Prostate gland (tissue), 2 donors: ENCODE measurements at regions not wholly inside any gene's neighbourhood (a gene's known extent, or its start where the extent isn't known, plus 50 kb on each side); places are given as distances from the start of the nearest gene placed in this dataset.

Experiments used
- DNase-seq: peaks from one replicate; pipeline ENCODE4 v3.0.0-alpha.2; 2019; ENCODE audit warnings: low spot score
- H3K27ac ChIP-seq, 2 donors: fragments of 200-600 bp; sonication (generic); 2 replicates each; pipeline ENCODE4 v1.5.1; 2017 to 2019
- H3K27me3 ChIP-seq: fragments of 200-600 bp; sonication (generic); replicated peaks from 2 replicates; pipeline ENCODE4 v1.5.1; 2019; ENCODE audit not compliant: insufficient read depth
- H3K36me3 ChIP-seq, 2 donors: fragments of 200-600 bp; sonication (generic); 1 replicate in 1 of 2; 2 replicates in 1 of 2; pipeline versions ENCODE4 v1.5.1 to v1.8.1; 2017 to 2019
- H3K4me1 ChIP-seq: fragments of 200-600 bp; sonication (generic); replicated peaks from 2 replicates; pipeline ENCODE4 v1.5.1; 2019
- H3K4me3 ChIP-seq, 2 donors: fragments of 200-600 bp; sonication (generic); 2 replicates each; pipeline ENCODE4 v1.5.1; 2017 to 2019
- H3K9me3 ChIP-seq: fragments of 200-600 bp; sonication (generic); 2 replicates; pipeline ENCODE4 v1.5.1; 2017
- POLR2A ChIP-seq: fragments of 450-650 bp; IDR thresholded peaks from one replicate; pipeline ENCODE4 v1.6.1; 2016; ENCODE audit warnings: antibody characterized with exemption, mild to moderate bottlenecking
- POLR2AphosphoS5 ChIP-seq: sonication (generic); formaldehyde crosslinking; IDR thresholded peaks from one replicate; pipeline ENCODE4 v1.6.1; 2017; ENCODE audit warnings: antibody characterized with exemption
- WGBS: methylation state at CpG from one replicate; pipeline ENCODE4 v1.1.5; 2018; 5-methylcytosine and 5-hydroxymethylcytosine counted together
- intact Hi-C: fragments of 100-400 bp; cut with DNase I; formaldehyde crosslinking; loops from one replicate; pipeline ENCODE4 v1.14.2; 2022
- TF ChIP-seq, protein P1 (sequence below), 4 experiments: fragments of 200-600 bp in 2 of 4; fragments of 450-650 bp in 2 of 4; sonication (generic) in 2 of 4; IDR thresholded peaks; 1 replicate in 3 of 4; 2 replicates in 1 of 4; pipeline ENCODE4 v1.5.1; 2016 to 2019; ENCODE audit warnings: antibody characterized with exemption in 4 of 4, mild to moderate bottlenecking in 2 of 4, moderate library complexity in 2 of 4

DNA sequence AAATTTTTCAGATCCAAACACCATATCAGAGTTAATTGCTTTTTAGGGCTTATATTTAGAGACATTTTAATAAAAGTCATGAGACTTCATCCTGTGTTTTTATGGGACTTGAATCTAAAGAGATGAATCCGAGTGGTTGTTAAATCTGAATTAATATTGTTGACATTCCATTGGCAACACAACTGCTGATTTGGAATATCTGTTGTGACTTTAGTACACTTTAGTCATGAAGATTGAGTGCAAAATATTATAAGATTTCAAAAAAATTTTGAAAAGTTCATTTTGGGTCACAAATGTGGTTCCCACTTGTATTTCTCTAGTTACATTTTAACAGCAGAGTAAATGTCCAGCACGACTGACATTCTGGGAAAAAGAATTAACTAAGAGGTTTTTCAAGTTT, 442.7 kb upstream of the HSF2 start:
- 22% methylated on average over 2 of the region's 2 CpGs for WGBS
- intact Hi-C loops: no loop called here
- H3K27ac ChIP-seq: no peak overlapping the region
- H3K36me3 ChIP-seq: no peaks in the 10 kb centered on the region
- H3K4me3 ChIP-seq: no peak overlapping the region
- TF ChIP-seq POLR2A: no peak
- TF ChIP-seq POLR2AphosphoS5: no peak
- TF ChIP-seq, protein P1, sequence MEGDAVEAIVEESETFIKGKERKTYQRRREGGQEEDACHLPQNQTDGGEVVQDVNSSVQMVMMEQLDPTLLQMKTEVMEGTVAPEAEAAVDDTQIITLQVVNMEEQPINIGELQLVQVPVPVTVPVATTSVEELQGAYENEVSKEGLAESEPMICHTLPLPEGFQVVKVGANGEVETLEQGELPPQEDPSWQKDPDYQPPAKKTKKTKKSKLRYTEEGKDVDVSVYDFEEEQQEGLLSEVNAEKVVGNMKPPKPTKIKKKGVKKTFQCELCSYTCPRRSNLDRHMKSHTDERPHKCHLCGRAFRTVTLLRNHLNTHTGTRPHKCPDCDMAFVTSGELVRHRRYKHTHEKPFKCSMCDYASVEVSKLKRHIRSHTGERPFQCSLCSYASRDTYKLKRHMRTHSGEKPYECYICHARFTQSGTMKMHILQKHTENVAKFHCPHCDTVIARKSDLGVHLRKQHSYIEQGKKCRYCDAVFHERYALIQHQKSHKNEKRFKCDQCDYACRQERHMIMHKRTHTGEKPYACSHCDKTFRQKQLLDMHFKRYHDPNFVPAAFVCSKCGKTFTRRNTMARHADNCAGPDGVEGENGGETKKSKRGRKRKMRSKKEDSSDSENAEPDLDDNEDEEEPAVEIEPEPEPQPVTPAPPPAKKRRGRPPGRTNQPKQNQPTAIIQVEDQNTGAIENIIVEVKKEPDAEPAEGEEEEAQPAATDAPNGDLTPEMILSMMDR (IDR thresholded peaks at IDR 0.05): no peak
- no peak for DNase-seq
- no peaks in the 10 kb centered on the region for H3K4me1 ChIP-seq
- no peaks in the 10 kb centered on the region for H3K27me3 ChIP-seq
- no peaks in the 10 kb centered on the region for H3K9me3 ChIP-seq

DNA sequence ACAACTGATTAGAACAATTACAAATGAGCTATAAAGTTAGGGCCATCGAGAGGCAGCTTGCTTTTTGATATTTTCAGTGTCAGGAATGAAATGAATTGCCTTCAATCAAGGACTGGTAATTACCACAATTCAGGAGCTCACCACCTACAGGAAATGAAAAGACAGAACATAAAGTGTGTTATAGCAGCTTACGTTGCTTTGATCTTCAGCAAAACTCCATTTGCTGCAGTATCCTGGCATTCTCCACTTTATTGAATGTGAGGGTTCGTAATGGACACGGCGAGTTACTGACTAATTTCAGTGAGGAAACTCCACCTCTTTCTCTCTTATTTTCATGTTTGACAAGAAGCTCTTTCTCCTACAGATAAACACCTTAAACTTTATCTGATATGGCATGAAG, 440.0 kb upstream of the HSF2 start:
- TF ChIP-seq, protein P1 (IDR thresholded peaks at IDR 0.05): no peak
- no peak for TF ChIP-seq POLR2A
- TF ChIP-seq POLR2AphosphoS5: no peak
- H3K27ac ChIP-seq: no peak overlapping the region
- H3K36me3 ChIP-seq: no peaks in the 10 kb centered on the region
- H3K27me3 ChIP-seq: no peaks in the 10 kb centered on the region
- no peaks in the 10 kb centered on the region for H3K9me3 ChIP-seq
- WGBS: 13% methylated on average over 5 of the region's 5 CpGs
- intact Hi-C loops: no loop called here
- no peaks in the 10 kb centered on the region for H3K4me1 ChIP-seq
- no peak for DNase-seq
- H3K4me3 ChIP-seq: no peak overlapping the region

DNA sequence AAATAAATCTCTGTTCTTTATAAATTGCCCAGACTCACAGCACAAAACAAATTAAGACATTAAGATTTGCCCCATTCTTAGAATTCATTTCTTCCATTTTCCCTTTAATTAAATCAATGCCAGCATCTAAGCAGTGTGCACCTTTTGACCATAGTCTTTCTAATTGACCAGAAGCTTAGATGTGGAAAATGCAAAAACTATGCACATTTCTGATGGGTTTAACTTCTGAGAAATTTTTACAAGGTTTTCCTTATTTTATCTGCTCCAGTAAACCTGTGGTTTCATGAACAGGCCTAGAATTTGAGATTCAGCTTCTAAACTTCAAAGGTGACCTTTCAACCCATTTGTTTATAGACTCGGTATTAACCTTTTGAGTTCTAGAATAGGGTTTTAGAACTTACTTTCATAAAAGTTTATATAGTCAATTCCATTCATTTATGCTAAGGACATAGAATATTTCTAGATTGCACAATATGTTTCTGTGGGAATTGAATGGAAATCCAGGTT, 437.8 kb upstream of the HSF2 start:
- no peak for TF ChIP-seq POLR2AphosphoS5
- TF ChIP-seq POLR2A: no peak
- TF ChIP-seq, protein P1 (IDR thresholded peaks at IDR 0.05): no peak
- H3K4me1 ChIP-seq: no peaks in the 10 kb centered on the region
- no peaks in the 10 kb centered on the region for H3K27me3 ChIP-seq
- H3K9me3 ChIP-seq: no peaks in the 10 kb centered on the region
- no peak overlapping the region for H3K27ac ChIP-seq
- no peak overlapping the region for H3K4me3 ChIP-seq
- H3K36me3 ChIP-seq: no peaks in the 10 kb centered on the region
- 38% methylated on average over 1 of the region's 1 CpG for WGBS
- intact Hi-C loops: no loop called here
- no peak for DNase-seq

DNA sequence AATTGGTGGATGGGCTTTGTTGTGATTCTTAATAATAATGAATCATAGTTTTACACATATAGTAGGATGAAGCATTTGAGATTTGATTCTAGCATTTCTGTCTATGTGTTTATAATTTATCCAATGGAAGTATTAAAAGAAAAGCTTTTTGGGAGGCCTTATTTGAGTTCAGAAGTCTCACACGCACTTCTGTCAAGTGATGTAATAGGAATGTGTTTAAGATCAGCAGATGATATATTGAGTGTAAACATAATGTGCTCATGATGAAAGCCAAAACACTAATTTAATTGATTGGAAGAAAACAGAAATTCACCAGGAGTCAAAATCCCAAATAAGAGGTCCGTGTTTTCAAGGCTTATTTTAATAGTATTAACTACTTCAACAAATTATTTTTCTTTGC, 435.6 kb upstream of the HSF2 start:
- no peak overlapping the region for H3K4me3 ChIP-seq
- no peaks in the 10 kb centered on the region for H3K4me1 ChIP-seq
- H3K27ac ChIP-seq: no peak overlapping the region
- 63% methylated on average over 2 of the region's 2 CpGs for WGBS
- intact Hi-C loops: no loop called here
- no peaks in the 10 kb centered on the region for H3K9me3 ChIP-seq
- H3K36me3 ChIP-seq: no peaks in the 10 kb centered on the region
- TF ChIP-seq, protein P1 (IDR thresholded peaks at IDR 0.05): no peak
- TF ChIP-seq POLR2A (no peak), POLR2AphosphoS5 (no peak)
- no peak for DNase-seq
- no peaks in the 10 kb centered on the region for H3K27me3 ChIP-seq

DNA sequence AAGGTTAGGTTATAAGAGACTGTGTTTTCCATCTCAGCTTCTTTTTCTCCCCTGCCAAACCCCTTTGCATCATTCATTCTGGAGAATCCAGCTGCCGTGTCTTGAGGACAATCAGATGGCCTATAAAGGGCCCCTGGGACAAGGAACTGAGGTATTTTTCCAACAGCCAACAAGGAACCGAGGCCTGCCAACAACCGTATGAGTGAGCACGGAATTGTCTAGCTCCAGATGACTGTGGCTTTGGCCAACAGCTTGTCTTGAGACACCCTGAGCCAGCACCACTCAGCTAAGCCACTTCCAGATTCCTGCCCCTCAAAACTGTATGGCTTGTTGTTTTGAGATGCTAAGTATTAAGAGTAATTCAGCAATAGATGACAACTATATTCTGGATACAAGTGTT, 433.7 kb upstream of the HSF2 start:
- Histone ChIP-seq H3K36me3 (no peaks in the 10 kb centered on the region), H3K4me1 (no peaks in the 10 kb centered on the region), H3K9me3 (no peaks in the 10 kb centered on the region), H3K4me3 (no peak overlapping the region), H3K27me3 (no peaks in the 10 kb centered on the region), H3K27ac (no peak overlapping the region)
- WGBS: 88% methylated on average over 4 of the region's 4 CpGs
- intact Hi-C loops: no loop called here
- no peak for DNase-seq
- TF ChIP-seq POLR2A (no peak), POLR2AphosphoS5 (no peak)
- TF ChIP-seq, protein P1 (IDR thresholded peaks at IDR 0.05): no peak
